ENCODE measurements at regions not wholly inside any gene's neighbourhood (a gene's known extent, or its start where the extent isn't known, plus 50 kb on each side); places are given as distances from the start of the nearest gene placed in this dataset.
A peak's percentile ranks its signal among the peaks of the same experiment; 100 is the strongest.

GRCh38 chr5:89047571-89047970, 164.6 kb upstream of the MEF2C start:
- no peak for DNase-seq (ENCODE audit: low read depth in 2 of 2)

- DNase-seq (ENCODE audit: low read depth in 2 of 2), result no peak
These were observed 162.2 kb upstream of the MEF2C start for GRCh38 chr5:89045216-89045615.

- no peak for DNase-seq (ENCODE audit: low read depth in 2 of 2)
These were observed 161.8 kb upstream of the MEF2C start for GRCh38 chr5:89044674-89045200.

GRCh38 chr5:89043676-89044075, 160.7 kb upstream of the MEF2C start:
- no peak for DNase-seq (ENCODE audit: low read depth in 2 of 2)

- no peak for DNase-seq (ENCODE audit: low read depth in 2 of 2)
These were observed 159.8 kb upstream of the MEF2C start for GRCh38 chr5:89042746-89043145.

GRCh38 chr5:89041976-89042375, 159.0 kb upstream of the MEF2C start:
- no peak for DNase-seq (ENCODE audit: low read depth in 2 of 2)

GRCh38 chr5:89041249-89041779, 158.3 kb upstream of the MEF2C start:
- DNase-seq (ENCODE audit: low read depth in 2 of 2), result no peak

- DNase-seq (ENCODE audit: low read depth in 2 of 2), result peak in 1 of 2 donors; percentile 5
These were observed 153.9 kb upstream of the MEF2C start for GRCh38 chr5:89036704-89037489.

DNA sequence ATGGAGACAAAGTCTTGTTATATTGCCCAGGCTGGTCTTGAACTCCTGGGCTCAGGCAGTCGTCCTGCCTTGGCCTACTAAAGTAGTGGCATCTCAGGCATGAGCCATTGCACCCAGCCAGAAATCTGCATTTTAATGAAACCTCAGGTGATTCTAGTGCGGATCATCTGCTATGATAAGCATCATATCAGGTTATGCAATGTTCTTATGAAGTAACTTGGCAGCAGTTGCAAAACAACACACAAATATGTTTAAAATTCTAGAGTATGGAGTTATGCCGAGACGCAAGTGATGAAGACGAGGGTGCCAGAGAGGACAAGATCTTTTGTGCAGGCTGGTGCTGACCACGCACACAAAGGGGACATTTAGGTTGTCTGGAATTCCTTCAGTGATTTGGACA, 153.2 kb upstream of the MEF2C start:
- DNase-seq (ENCODE audit: low read depth in 2 of 2), result no peak

DNA sequence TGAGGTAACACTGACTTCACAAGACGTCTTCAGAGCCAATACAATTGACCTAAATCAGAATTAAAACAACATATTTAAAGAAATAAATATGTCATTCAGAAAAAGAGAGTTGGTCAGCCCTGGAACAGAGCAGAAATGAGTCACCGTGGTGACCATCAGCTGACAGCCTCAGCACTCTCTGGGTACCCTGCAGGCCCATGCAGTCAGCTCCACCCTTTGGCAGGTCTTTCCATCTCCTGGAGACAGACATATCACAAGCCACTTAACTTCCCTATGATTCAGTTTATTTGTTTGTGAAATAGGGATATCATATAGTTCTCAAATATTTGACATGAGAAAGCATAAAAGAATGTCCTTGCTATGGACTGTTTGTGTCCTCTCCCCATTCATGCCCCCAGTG, 151.6 kb upstream of the MEF2C start:
- no peak for DNase-seq (ENCODE audit: low read depth in 2 of 2)

DNA sequence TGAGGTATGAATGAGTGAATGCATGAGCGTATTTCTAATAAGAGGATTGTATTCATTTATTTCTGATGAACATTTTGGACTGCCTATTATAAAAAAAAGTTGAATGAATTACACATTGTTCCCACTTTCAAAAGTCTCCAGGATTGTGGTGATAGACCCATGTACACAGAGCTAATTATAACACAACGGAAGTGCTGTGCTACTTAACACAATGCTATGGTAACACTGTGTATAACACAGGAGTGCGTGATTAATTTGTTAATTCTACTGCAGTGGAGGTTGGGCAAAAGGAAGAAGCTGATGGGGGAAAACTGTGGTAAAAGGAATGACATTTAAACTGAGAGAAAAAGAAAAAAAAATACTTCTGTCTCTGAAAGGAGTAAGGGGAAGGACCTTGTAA, 147.8 kb upstream of the MEF2C start:
- no peak for DNase-seq (ENCODE audit: low read depth in 2 of 2)

DNA sequence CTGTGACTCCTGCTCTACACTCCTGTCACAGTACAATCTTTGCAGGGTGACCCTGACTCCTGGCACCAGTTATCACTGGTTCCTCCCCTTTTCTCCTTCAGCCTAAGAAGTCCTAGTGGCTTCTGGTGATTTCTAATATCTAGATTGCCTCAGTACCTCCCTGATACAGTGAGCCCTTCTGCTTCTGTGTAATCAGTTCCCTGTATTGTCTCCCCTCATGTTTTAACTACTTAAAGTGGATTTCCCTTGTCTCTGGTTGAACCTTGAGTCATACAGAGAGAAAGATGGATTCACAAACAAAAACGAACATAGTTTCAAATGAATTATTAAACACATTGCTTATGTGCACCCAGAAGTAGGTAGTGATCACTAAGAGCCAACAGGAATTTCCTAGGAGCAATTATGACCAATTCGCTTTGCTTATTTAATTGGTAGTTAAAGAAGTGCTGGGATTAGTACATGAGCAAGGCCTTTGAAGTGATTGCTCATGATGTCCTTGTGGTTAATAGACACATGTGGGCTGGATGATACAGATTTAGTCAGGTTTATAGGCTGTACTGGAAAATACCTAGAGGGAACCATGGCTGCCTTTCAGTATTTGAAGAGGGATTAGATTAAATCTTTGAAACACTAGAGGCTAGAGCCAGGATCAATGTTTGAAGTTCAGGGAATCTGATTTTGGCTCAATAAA, 145.8 kb upstream of the MEF2C start:
- no peak for DNase-seq (ENCODE audit: low read depth in 2 of 2)

GRCh38 chr5:89024045-89024444, 141.1 kb upstream of the MEF2C start:
- DNase-seq (ENCODE audit: low read depth in 2 of 2), result no peak

DNA sequence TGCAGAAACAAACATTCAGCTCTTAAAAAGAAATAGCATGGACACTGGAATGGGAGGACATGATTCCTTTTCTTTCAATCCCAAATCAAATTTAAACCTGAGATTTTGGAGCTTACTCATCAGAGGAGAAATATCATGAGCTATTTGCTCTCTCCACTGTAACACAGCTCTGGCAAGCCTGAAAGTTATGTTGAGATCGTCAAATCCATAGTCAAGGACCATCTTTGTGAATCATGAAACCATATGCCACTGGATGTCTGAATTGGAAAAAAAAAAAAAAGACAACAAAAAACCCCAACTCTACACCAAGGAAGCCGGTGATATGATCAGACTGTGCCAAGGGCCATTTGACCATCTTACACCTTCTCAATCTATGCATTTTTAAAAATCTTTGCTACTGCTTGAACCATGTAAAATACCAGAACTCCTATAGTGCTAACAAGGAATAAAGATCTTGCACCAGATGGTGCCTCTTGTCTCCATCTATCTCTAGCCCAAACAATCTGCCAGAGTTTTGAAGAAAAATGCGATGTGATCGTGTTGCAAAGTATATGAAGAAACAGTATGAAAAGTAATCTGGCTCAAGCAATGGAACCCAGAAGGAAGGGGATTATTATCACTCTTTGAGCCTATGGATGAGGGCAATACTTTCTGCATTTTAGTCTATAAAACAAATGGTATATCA, 138.1 kb upstream of the MEF2C start:
- no peak for DNase-seq (ENCODE audit: low read depth in 2 of 2)

DNA sequence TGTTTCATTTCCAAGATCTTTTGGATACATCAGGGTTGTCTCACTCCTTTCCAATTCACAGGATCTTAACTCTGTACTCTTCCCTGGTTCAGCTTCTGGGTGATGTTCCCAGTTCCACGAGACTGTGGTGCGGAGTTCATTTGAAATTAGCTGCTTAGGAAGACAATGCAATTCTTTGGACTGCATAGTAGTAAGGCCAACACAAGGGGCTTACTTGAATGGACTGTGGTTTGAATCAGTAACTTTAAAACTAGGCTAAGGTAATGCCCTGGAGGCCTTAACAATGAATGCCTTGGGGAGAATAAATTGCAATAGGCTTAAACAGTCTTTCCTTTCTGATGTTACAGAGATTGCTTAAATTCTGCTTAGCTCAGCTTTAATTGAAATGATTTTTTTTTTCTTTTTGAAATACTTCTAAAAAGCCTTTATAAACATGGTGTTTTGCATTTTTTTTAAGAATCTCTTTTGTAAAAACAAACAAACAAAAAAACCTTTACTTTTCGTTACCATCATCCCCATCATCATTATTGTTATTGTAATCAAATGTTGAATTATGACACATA, 133.8 kb upstream of the MEF2C start:
- DNase-seq (ENCODE audit: low read depth in 2 of 2), result no peak

GRCh38 chr5:89015409-89015808, 132.4 kb upstream of the MEF2C start:
- DNase-seq (ENCODE audit: low read depth in 2 of 2), result no peak

GRCh38 chr5:89011778-89012711, 129.1 kb upstream of the MEF2C start:
- DNase-seq (ENCODE audit: low read depth in 2 of 2), result no peak

- no peak for DNase-seq (ENCODE audit: low read depth in 2 of 2)
These were observed 127.5 kb upstream of the MEF2C start for GRCh38 chr5:89010512-89010911.

GRCh38 chr5:89008291-89008690, 125.3 kb upstream of the MEF2C start:
- no peak for DNase-seq (ENCODE audit: low read depth in 2 of 2)

GRCh38 chr5:89005990-89006389, 123.0 kb upstream of the MEF2C start:
- DNase-seq (ENCODE audit: low read depth in 2 of 2), result no peak

DNA sequence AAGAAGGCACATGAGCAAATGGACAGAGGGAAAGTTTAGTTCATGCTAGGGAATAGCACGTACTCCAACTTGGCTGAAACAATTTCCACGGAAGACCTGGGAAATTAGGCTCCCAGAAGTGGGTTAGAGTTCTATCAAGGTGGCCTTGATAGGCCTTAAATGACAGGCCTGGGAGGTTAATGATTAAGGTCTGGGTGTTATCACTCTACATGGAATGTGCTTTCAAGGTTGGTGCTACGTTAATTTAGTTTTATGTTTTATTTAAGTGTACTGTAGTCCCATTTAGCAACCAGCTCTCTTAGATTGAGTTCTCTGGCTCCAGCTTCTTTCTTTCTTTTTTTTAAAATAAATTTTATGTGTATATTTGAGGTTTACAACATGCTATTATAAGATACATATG, 121.4 kb upstream of the MEF2C start:
- no peak for DNase-seq (ENCODE audit: low read depth in 2 of 2)
